ENCODE measurements at regions not wholly inside any gene's neighbourhood (a gene's known extent, or its start where the extent isn't known, plus 50 kb on each side); places are given as distances from the start of the nearest gene placed in this dataset.

DNA sequence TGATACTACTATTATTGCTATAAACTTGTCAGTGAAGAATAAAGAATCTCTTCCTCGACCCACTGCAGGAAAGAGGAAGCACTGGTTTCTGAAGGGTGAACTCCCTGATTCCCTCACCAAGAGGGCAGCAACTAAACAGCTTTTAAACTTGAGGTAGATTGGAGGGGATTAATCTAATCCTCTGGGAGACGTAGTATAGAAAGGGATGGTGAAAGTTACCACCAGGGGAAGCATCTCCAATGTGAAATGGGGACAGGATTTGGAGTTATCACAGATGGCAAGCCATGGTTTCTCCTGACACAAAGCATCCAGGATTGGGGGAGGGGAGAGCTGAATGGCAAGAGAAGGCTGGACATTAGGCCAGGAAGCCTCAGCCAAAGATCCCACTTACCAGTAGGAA, 62.7 kb upstream of the PTPN13 start:
- Histone ChIP-seq H3K4me3 (ENCODE audit: low read length) (no peak overlapping the region), H3K27ac (ENCODE audit: low read length) (no peak overlapping the region), H3K9me3 (ENCODE audit: insufficient read depth, low read depth, low read length) (no peaks in the 10 kb centered on the region), H3K4me1 (ENCODE audit: insufficient read depth, low read length) (no peaks in the 10 kb centered on the region), H3K9ac (ENCODE audit: low read depth, low read length) (no peak overlapping the region), H3K36me3 (ENCODE audit: insufficient read depth, low read depth, low read length) (no peaks in the 10 kb centered on the region), H3K27me3 (ENCODE audit: insufficient read depth, low read length) (no peaks in the 10 kb centered on the region)

- H3K27me3 ChIP-seq (ENCODE audit: insufficient read depth, low read length) = no peaks in the 10 kb centered on the region
- no peak overlapping the region for H3K27ac ChIP-seq (ENCODE audit: low read length)
- no peaks in the 10 kb centered on the region for H3K4me1 ChIP-seq (ENCODE audit: insufficient read depth, low read length)
- H3K36me3 ChIP-seq (ENCODE audit: insufficient read depth, low read depth, low read length) = no peaks in the 10 kb centered on the region
- H3K9ac ChIP-seq (ENCODE audit: low read depth, low read length) = no peak overlapping the region
- H3K9me3 ChIP-seq (ENCODE audit: insufficient read depth, low read depth, low read length) = no peaks in the 10 kb centered on the region
- no peak overlapping the region for H3K4me3 ChIP-seq (ENCODE audit: low read length)
Observed at GRCh38 chr4:86532851-86533250, 61.3 kb upstream of the PTPN13 start.

- H3K4me3 ChIP-seq (ENCODE audit: low read length) = no peak overlapping the region
- no peaks in the 10 kb centered on the region for H3K9me3 ChIP-seq (ENCODE audit: insufficient read depth, low read depth, low read length)
Observed at GRCh38 chr4:86536151-86536550, 58.0 kb upstream of the PTPN13 start.

GRCh38 chr4:86542319-86543027, 51.6 kb upstream of the PTPN13 start:
- no peaks in the 10 kb centered on the region for H3K27me3 ChIP-seq (ENCODE audit: insufficient read depth, low read length)
- H3K9ac ChIP-seq (ENCODE audit: low read depth, low read length) = no peak overlapping the region
- no peak overlapping the region for H3K27ac ChIP-seq (ENCODE audit: low read length)
- H3K36me3 ChIP-seq (ENCODE audit: insufficient read depth, low read depth, low read length) = no peaks in the 10 kb centered on the region
- H3K4me1 ChIP-seq (ENCODE audit: insufficient read depth, low read length) = peaks cover 3% of the 10 kb centered on the region; the same call in 1 of the 2 replicates
- H3K4me3 ChIP-seq (ENCODE audit: low read length) = no peak overlapping the region
- no peaks in the 10 kb centered on the region for H3K9me3 ChIP-seq (ENCODE audit: insufficient read depth, low read depth, low read length)

More at GRCh38 chr4:86536151-86536550, 58.0 kb upstream of the PTPN13 start:
- no peaks in the 10 kb centered on the region for H3K27me3 ChIP-seq (ENCODE audit: insufficient read depth, low read length)
- H3K4me1 ChIP-seq (ENCODE audit: insufficient read depth, low read length) = no peaks in the 10 kb centered on the region
- H3K36me3 ChIP-seq (ENCODE audit: insufficient read depth, low read depth, low read length) = no peaks in the 10 kb centered on the region
- H3K9ac ChIP-seq (ENCODE audit: low read depth, low read length) = no peak overlapping the region
- no peak overlapping the region for H3K27ac ChIP-seq (ENCODE audit: low read length)

GRCh38 chr4:86543080-86543479, 51.0 kb upstream of the PTPN13 start:
- Histone ChIP-seq H3K27ac (ENCODE audit: low read length) (no peak overlapping the region), H3K4me1 (ENCODE audit: insufficient read depth, low read length) (peaks cover 3% of the 10 kb centered on the region; the same call in 1 of the 2 replicates), H3K27me3 (ENCODE audit: insufficient read depth, low read length) (no peaks in the 10 kb centered on the region), H3K9me3 (ENCODE audit: insufficient read depth, low read depth, low read length) (no peaks in the 10 kb centered on the region), H3K36me3 (ENCODE audit: insufficient read depth, low read depth, low read length) (no peaks in the 10 kb centered on the region), H3K4me3 (ENCODE audit: low read length) (no peak overlapping the region), H3K9ac (ENCODE audit: low read depth, low read length) (no peak overlapping the region)

DNA sequence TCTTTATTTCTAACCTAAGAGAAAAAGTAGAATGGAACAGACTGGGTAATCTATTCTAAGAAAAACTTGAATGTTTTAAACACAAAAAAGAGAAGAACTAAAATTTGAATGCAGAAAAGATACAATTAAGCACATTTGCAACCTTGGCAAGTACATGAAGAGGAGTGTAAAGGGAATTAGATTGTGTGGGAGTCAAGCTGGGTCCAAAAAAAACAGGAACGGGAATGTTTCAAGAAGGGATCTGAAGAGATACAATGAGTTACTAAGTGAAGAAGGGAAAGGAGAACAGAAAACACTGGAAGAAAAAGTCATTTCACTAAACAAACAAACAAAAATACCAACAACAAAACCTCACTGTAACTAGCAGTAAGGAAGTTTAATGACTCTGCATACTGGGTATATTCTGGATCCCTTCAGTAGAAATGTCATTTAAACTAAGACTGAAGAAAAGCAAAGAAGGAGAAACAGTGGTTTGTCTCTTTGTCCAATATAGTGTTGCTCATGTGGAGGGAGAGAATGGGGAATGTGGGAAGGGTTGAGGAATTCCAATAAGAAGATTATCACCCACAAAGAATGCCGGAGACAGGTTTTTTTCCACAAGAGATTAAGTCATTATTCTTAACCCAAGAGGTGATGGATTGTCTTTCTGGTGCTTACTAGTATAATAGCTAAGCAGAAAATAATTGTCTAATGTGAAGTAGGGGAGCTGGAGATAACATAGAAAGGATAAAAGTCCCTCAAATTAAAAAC, 50.4 kb upstream of the PTPN13 start:
- no peak overlapping the region for H3K9ac ChIP-seq (ENCODE audit: low read depth, low read length)
- H3K4me3 ChIP-seq (ENCODE audit: low read length) = no peak overlapping the region
- no peak overlapping the region for H3K27ac ChIP-seq (ENCODE audit: low read length)
- H3K36me3 ChIP-seq (ENCODE audit: insufficient read depth, low read depth, low read length) = no peaks in the 10 kb centered on the region
- H3K27me3 ChIP-seq (ENCODE audit: insufficient read depth, low read length) = no peaks in the 10 kb centered on the region
- H3K4me1 ChIP-seq (ENCODE audit: insufficient read depth, low read length) = peaks cover 3% of the 10 kb centered on the region; the same call in 1 of the 2 replicates
- H3K9me3 ChIP-seq (ENCODE audit: insufficient read depth, low read depth, low read length) = no peaks in the 10 kb centered on the region

GRCh38 chr4:86544310-86544966, 49.7 kb upstream of the PTPN13 start:
- Histone ChIP-seq H3K27me3 (ENCODE audit: insufficient read depth, low read length) (no peaks in the 10 kb centered on the region), H3K9ac (ENCODE audit: low read depth, low read length) (no peak overlapping the region), H3K27ac (ENCODE audit: low read length) (no peak overlapping the region), H3K4me1 (ENCODE audit: insufficient read depth, low read length) (peaks cover 3% of the 10 kb centered on the region; the same call in 1 of the 2 replicates), H3K4me3 (ENCODE audit: low read length) (no peak overlapping the region), H3K9me3 (ENCODE audit: insufficient read depth, low read depth, low read length) (no peaks in the 10 kb centered on the region), H3K36me3 (ENCODE audit: insufficient read depth, low read depth, low read length) (no peaks in the 10 kb centered on the region)
